Fibroblast of skin of left quadriceps (primary cell): ENCODE measurements at regions not wholly inside any gene's neighbourhood (a gene's known extent, or its start where the extent isn't known, plus 50 kb on each side); places are given as distances from the start of the nearest gene placed in this dataset.

ENCODE experiments used
- DNase-seq, 2 experiments: peaks; one replicate each; pipeline ENCODE4 v3.0.0-alpha.2; 2013; ENCODE audit warnings: low read depth in 2 of 2

- no peak for DNase-seq
Measured at GRCh38 chr7:3194501-3195141, 106.4 kb upstream of the SDK1 start.

GRCh38 chr7:3195160-3195559, 105.9 kb upstream of the SDK1 start:
- DNase-seq, result no peak

GRCh38 chr7:3196629-3197400, 104.2 kb upstream of the SDK1 start:
- DNase-seq, result no peak

GRCh38 chr7:3197567-3198213, 103.4 kb upstream of the SDK1 start:
- DNase-seq, result no peak

- no peak for DNase-seq
Measured at GRCh38 chr7:3198316-3198715, 102.7 kb upstream of the SDK1 start.

- DNase-seq, result no peak
Measured at GRCh38 chr7:3200504-3200903, 100.5 kb upstream of the SDK1 start.

- DNase-seq, result no peak
Measured at GRCh38 chr7:3201306-3201705, 99.7 kb upstream of the SDK1 start.

GRCh38 chr7:3201937-3202710, 98.9 kb upstream of the SDK1 start:
- DNase-seq, result no peak

- no peak for DNase-seq
Measured at GRCh38 chr7:3204526-3204925, 96.5 kb upstream of the SDK1 start.

- DNase-seq, result no peak
Measured at GRCh38 chr7:3206101-3206500, 95.0 kb upstream of the SDK1 start.

- no peak for DNase-seq
Measured at GRCh38 chr7:3206771-3207191, 94.3 kb upstream of the SDK1 start.

GRCh38 chr7:3207387-3207902, 93.6 kb upstream of the SDK1 start:
- no peak for DNase-seq

GRCh38 chr7:3210531-3210930, 90.5 kb upstream of the SDK1 start:
- no peak for DNase-seq

GRCh38 chr7:3214090-3214413, 87.0 kb upstream of the SDK1 start:
- no peak for DNase-seq

- DNase-seq, result no peak
Measured at GRCh38 chr7:3215624-3216585, 85.1 kb upstream of the SDK1 start.

- DNase-seq, result no peak
Measured at GRCh38 chr7:3217166-3217565, 83.9 kb upstream of the SDK1 start.

- DNase-seq, result no peak
Measured at GRCh38 chr7:3218411-3219225, 82.4 kb upstream of the SDK1 start.

GRCh38 chr7:3229904-3230470, 71.1 kb upstream of the SDK1 start:
- DNase-seq, result no peak

GRCh38 chr7:3230908-3231307, 70.1 kb upstream of the SDK1 start:
- no peak for DNase-seq

- DNase-seq, result no peak
Measured at GRCh38 chr7:3232228-3232627, 68.8 kb upstream of the SDK1 start.
